Stimulated activated CD8-positive, alpha-beta memory T cell treated with anti-CD3 and anti-CD28 coated beads, Interleukin-2, amount 100 ng/mL, for 48 hours (primary cell): ENCODE measurements at regions not wholly inside any gene's neighbourhood (a gene's known extent, or its start where the extent isn't known, plus 50 kb on each side); places are given as distances from the start of the nearest gene placed in this dataset.

ENCODE experiments used
- DNase-seq, 2 donors: peaks; one replicate each; pipeline ENCODE4 v3.0.0-alpha.2; 2020; ENCODE audit warnings: low read depth in 2 of 2

DNA sequence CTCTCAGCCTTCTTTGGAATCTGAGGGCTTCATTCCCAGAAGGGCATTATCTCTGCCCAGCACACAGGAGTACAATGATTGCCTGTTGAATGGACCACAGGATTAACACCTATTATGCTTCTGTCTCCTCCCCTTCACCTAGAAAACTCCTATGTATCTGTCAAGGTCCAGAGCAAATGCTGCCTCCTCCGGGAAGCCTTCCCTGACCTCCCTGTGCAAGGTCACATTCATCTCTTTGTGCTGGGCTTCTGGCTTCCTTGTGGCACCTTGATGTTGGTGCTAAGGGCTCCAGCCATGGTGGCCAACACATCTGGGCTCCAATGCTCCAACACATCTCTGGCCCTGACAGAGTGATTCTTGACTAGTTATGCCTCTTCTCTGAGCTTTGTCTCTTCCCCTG is 49.9 kb upstream of the ATP2B2 start:
- no peak for DNase-seq

DNA sequence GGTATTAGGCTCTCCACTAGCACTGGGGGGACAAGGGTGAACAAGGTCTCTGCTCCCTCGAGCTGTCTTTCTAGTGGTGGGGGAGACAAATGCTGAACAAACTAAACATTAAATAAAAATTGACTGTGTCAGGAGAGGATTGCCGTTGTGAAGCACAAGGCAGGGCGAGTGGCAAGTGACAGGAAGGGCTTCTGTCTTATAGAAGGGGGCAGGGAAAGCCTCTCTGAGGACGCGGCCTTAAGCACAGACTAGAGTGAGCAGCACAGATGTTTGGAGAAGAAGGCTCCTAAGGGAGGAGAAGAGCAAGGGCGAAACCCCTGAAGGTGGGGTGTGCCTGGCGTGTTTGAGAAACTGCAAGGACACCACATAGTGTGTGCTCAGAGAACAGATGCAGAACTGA is 50.9 kb upstream of the ATP2B2 start:
- DNase-seq = no peak

DNA sequence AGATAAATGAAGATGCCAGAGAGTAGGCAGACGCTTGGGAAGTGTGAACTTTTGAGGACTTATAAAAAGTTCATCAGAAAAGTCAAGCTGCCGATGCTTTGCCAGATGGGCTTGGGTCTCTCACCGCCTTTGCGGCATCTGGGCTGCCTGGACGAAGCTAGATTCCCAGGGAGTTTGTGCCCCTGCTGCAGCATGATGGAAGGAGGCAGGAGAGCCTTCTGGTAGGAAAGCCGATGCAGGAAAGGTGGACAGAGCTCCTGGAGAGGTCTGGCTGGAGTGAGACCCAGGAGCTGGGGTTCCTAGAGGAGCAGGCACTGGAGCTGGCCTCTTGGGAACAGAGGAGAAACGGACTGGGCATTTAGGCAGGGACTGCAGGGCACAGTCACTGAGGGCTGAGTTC is 51.9 kb upstream of the ATP2B2 start:
- DNase-seq = no peak

DNA sequence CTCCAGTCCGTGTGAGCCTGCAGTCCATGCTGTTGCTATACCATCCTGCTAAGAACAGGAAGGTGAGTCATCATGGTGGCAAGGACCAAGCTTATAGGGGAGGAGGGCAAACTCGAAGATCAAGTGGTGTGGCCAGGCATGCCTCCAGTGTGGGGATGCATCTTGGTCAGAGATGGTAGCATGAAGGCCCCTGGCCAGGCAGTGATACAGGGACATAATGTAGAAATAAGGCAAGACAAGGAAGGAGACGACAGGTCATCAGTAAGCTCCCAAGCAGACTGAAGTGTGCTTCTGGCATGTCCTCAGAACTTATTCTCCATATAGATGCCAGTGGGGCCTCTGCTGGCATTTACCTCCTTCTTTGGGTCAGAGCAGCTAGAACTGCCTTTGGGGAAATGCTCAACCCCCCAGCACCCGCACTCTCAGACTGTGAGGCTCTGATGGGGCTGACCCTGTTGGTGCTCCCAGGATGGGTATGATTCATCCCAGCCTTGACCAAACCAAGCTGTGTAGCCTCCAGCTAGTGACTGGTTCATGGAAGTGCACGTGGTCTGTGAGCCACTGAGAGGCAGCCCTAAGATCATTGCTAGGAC is 52.5 kb upstream of the ATP2B2 start:
- no peak for DNase-seq

DNA sequence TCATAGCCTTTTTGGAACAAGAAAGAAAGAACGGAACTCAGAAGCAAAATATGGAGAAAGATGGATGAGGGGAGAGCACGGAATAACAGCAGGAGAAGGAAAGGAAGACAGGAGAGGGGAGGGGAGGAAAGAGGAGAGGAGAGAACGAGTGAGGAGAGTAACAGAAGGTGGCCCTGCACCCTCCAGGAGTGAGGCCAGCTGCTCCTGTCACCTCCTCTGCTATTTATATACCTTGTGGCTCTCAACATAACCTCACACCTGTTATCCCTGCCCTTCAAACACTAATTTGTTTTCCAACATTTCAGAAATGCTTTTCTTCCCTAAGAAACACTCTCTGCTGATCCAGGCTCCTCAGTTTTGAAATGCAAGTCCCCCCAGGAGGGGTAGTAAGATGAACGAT is 53.4 kb upstream of the ATP2B2 start:
- no peak for DNase-seq

DNA sequence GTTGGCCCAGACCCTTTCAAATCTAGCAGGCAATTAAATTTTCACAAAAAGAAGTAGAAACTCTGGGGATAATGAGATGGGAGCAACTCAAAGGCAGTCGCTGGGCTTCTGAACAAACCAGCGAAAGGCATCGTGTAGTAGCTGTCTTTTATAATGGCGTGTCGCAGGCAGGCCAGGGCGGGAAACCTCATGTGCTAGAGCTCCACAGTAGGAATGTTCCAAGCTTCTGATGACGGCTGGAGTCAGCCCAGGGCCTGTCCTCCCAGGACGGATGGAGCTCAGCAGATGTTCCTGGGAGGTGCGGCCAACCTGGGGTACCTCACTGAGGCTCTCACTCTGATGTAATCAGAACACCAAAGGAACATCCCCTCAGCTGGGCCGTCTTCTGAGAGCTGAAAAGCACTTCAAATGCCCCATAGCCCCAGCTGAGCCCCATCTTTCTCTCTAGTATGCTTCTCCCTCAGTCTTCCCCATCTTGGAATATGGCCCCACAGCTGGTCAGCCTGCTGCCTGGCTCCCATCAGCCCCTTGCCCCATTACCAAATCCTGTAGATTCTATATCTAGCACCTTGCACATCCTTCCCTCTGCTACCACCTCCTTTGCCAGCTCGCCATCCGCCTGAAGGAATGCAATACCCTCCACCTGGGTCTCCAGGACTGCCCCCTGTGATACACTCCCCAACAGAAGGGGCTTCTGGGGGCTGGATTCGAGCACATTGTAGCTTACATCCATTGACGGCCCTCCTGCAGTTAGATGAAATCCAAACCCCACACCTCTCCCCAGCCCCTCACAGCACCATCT is 54.9 kb upstream of the ATP2B2 start:
- DNase-seq = no peak

DNA sequence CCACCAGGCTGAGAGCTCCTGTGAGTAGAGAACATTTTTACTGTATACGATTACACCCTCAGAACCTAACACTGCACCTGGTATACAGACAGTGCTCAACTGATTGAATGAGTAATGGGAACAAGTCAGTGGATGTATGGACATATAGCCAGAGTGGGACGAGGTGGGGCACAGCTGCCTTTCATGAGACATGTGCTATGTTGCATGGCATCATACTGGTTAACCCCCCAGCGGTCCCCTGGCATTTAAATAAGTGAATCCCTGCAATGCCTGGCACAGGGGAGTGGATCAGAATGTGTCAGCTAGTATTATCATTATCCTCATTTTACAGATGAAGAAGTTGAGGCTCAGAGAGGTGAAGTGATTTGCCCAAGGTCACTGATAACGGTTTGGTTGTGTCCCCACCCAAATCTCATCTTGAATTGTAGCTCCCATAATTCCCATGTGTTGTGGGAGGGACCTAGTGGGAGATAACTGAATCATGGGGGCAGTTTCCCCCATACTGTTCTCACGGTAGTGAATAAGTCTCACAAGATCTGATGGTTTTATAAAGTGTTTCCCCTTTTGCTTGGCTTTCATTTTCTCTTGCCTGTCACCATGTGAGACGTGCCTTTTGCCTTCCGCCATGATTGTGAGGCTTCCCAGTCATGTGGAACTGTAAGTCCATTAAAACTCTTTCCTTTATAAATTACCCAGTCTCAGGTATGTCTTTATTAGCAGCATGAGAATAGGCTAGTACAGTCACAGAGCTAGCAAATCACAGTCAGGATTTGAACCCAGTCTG is 56.0 kb upstream of the ATP2B2 start:
- no peak for DNase-seq

DNA sequence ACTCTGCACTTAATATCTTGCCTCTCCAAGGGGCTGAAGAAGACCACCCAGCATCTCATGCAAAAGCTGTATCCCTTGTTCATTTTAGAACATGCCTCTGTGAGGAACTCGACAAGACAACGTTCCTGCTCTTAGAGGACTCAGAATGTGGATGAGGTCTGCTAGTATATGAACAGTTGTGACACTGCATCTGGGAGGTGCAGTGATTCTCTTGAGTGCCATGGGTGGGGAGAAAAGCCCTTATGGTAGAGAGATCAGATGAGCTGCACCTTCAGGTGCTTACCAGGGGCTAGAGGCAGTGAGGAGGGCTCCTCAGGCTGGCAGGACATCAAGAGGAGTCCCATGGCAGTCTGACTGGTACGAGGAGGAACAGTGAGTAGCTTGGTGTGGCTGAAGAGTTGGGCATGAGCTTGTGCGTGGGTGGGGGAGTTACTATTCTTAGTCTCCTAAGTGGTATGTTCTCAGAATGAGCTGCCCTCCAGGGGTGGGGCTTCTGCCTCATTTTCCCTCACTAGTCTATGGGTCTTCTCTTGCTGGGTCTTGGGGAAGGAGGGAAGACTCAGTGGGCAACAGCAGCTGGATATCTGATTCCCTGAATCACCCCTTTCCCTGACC is 56.7 kb upstream of the ATP2B2 start:
- DNase-seq = no peak

DNA sequence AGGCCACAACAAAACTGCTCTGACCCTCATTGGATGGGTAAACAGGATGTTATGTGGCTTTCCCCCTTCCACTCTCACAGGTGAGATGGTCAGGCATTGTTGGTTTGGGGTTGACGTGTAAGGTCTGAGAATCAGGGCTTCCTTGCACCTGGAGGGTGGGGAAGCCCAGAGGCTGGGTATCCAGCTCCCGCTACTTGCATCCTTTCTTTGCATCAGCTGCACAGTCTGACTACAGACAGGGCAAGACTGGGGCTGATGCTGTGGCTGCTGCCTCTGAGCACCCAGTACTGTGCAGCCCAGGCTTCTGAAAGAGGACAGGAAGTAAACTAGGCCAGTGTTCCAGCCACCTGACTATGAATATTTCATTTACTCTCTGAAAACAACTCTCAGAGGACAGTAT is 58.0 kb upstream of the ATP2B2 start:
- no peak for DNase-seq

DNA sequence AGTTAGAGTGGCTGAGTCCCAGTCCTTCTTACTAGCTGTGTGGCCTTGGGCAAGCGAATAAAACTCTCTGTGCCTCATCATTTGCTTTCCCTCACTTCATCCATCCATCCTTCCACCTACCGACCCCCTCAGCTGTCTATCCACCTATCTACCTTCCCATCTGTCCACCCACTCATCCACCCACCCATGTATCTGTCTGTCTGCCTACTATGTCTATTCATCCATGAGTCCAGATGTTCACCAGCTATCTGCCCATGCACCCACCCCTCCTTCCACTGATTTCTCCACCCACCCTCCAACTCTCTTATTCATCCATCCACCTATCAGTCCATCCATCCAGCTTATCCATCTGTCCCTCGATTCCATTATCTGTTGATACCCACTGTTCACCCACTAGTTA is 60.4 kb upstream of the ATP2B2 start:
- DNase-seq = no peak

DNA sequence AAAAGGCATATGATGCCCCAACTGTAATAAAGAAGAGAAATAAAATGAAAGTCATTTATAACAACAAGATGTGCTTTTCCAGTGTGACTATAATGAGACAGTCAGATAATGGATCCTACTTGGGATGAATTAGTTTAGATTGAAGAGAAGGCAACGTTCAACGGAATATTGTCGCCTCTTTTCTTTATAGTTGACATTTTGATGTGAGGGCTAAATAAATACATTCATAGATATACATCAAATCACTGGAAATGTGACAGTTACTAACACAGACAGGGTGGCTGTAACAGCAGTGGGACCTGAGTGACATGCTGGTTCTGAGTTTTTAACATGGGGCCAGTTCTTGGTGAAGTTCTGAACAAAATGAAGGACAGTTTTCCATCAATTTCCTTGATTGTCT is 61.1 kb upstream of the ATP2B2 start:
- no peak for DNase-seq

DNA sequence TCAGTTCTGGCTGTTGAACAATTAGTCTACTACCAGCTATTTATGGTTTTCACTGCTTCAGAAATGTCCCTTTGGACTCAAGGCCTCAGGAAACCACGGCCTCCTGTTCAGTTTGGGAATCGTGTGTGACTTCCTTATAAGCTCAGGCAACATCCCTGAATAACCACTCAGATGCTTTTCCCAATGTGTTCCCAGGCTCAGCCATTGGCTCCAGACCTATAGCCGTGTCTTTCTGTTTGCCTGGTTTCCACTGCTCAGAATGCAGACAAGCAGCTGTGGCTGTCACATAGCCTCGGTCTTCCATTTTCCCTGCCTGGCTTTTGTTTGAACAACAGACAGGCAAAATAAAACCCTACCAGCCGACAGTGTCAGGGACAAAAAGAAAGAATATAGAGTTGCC is 63.2 kb upstream of the ATP2B2 start:
- DNase-seq = no peak

DNA sequence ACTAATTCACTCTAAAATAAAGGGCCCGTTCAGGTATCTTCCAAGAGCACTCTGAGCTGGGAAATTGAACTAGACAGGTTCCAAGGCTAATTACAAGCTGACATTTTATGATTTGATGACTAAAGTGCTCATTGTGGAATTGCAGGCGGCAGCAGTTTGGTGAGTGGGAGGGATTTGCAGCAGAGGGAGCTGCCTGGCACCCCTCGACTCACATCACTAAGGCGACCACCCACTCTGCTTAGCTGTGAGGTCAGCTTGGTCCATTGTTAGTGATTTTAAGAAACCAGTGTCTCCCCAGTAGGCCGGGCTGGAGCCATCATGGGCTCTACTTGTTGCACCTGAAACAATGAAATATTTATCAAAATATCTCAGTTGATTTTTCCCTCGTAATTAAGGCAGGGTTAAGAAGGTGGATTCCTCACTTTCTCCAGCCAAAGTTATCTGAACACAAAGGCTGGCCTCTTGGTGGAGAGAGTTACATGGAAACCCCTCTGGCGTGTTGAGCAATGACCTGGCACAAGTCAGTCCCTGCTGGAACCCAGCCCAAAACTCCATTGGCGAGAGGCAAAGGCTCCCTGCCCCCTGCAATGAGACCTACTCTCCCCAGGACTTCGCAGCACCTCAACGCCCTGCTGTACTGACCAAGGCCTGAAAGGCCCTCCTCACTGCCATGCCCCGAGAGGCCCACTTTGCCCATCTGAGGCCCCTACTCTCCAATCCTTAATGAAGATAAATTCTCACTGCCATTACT is 65.0 kb upstream of the ATP2B2 start:
- no peak for DNase-seq

DNA sequence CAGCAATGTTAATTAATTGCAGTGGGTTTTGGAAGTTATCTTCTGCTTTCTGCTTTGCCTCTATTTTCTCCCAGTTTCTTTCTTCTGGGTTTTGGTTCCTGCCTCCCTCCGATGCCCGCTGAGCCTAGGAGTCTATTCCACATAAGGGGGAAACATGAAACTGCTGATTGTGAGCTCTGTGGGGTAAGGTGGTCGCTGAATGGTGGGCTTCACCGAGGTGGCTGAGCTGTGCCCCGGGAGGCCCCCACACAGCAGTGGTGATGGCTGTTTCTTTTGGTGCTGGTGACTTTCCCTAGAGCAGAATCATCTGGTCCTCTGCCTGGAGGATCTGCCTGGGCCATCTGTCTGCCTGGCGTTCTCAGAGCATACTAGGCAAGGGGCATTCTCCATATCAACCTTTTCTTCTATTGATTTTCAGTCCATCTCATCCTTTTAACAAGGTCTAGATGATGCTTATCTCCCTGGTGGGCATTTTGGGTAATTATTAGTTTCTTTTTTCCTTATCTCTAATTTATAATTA is 68.8 kb upstream of the ATP2B2 start:
- DNase-seq = no peak

DNA sequence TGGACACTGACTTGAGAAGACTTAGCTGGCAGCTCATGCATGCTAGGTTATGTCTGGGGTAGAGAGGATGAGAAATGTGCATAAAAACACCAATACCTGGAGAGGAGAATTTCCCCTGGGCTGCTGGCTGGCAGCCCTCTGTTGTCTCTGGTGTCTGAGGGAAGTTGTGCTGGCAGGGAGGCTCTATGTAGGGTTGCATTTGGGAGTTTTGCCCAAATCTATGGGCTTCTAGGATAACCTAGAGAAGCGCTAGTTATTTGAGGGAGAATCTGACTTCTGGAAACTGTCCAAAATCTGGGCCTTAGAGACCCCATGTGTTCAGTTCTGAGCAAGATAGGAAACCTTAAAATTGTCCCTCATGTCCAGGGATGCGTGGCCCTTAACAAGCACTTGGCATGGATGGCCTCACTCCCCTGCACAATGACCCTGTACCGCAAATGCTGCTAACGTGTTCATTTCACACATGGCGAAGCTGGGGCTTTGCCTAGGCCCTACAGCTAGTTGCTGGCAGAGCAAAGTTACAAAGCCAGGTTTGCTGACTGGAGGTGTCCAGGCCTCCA is 70.3 kb upstream of the ATP2B2 start:
- DNase-seq = no peak

DNA sequence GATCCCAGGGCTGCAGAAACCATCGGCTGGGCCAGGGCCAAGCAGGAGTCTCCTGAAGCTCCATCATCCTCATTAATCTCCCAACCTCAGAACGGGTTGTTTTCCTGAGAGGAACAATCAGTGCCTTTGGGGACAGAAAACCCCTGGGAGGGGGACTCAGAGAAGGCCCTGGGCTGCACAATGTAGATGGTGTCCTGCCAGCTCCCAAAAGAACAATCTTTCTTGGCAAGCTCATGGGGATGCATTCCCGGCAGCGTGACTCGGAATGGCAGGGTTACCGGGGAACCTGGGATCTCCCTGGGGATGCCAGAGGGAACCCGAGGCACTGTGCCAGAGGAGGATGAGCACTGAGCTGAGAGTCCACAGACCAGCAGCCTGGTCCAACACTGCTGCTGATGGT is 72.1 kb upstream of the ATP2B2 start:
- DNase-seq = no peak

DNA sequence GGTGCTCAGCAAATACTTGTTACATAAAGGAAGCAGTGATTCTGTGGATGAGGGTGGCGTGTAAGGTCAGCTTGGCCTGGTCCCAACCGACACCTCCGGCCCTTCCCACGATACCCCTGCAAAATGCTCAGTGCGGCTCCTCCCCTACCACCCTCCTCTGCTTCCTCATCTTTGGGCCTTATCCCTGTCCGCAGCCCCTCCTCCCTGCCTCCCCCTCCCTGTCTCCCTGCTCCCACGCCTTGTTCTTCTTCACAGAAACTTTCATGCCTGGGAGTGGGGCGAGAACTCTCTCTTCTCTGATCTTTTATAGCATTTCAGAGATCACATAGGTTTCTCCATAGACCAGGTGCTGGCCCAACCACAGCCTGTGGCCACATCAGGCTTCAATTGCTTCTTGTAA is 75.0 kb upstream of the ATP2B2 start:
- DNase-seq = no peak

DNA sequence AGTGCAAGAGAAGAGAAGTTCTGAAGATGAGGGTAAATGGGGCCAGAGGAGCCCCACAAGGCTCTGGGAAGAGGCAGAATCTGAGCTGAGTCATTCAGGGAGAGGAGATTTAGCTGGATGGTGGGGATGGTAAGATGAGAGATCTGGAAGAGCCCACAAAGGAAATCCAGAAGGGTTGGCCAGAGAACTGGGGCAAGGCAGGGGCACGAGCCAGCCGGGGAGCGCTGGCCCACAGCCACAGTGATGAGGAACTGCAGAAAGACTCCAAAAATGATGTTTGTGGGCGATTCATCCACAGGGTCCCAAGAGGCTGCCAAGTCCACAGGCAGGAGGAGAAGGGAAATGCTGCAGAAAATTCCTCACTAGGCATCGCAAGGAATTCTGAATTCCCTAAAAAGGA is 75.9 kb upstream of the ATP2B2 start:
- DNase-seq = no peak

DNA sequence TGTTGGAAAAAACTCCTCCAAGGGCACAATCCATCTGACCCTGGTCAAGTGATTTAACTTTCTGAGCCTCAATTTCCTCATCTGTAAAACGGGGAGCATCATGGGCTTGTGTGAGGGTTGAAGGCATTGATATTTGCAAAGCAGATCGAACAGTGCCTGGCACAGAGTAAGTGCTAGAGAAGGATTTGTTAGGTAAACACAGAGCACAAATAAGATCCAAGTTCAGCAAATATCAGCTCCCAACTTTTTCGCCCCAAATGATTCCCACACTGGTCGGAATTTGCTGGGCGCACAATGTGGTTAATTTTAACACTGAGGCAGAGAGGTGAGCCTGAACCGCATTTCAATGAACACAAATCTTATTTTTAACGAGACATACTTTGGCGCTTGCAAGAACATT is 76.3 kb upstream of the ATP2B2 start:
- no peak for DNase-seq

DNA sequence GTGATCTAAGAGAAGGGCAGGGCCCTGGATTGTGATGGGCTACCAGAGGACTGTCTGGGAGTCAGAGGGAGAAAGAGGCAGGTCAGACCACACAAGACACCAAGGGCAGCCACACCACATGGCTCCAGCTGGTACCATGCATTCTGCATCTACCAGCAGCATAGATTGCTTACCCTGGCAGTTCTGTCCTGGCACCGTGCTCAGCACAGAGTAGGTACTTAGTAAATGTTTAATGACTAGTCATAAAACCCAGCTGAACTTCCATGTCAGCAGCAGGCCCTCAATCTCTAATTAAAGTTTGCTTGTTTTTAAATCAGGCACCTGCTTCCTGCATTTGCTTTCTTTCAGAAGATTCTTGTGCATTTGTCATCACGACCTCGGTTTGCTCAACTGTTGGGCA is 77.3 kb upstream of the ATP2B2 start:
- no peak for DNase-seq
